Urinary bladder (tissue), 3 donors: ENCODE measurements at regions not wholly inside any gene's neighbourhood (a gene's known extent, or its start where the extent isn't known, plus 50 kb on each side); places are given as distances from the start of the nearest gene placed in this dataset.
"Not testable (repeated sequence)": the region's sequence is repeated elsewhere in the genome, so short reads cannot be mapped to it uniquely, and the experiment has no call there.

Experiments
- DNase-seq: peaks from one replicate; pipeline ENCODE4 v3.0.0-alpha.2; 2015; ENCODE audit errors: extremely low spot score
- H3K27ac ChIP-seq: one replicate; pipeline ENCODE4 v1.5.1; 2013; ENCODE audit warnings: low read depth, mild to moderate bottlenecking, moderate library complexity
- H3K36me3 ChIP-seq: one replicate; pipeline ENCODE4 v1.6.1; 2013; ENCODE audit warnings: mild to moderate bottlenecking, moderate library complexity; ENCODE audit not compliant: insufficient read depth
- H3K4me1 ChIP-seq: one replicate; pipeline ENCODE4 v1.6.1; 2013; ENCODE audit warnings: mild to moderate bottlenecking, moderate library complexity; ENCODE audit not compliant: insufficient read depth
- H3K4me3 ChIP-seq: one replicate; pipeline ENCODE4 v1.5.1; 2013; ENCODE audit warnings: low read depth, low read length
- WGBS: extraction: QIAGEN DNeasy Blood & Tissue Kit; methylation state at CpG from one replicate; pipeline ENCODE4 v1.1.7; 2013; 5-methylcytosine and 5-hydroxymethylcytosine counted together
- donor health status: healthy with polysubstance abuse.
- donor health status: healthy.

GRCh38 chr6:109255946-109256640 lies 126.2 kb downstream of the CD164 start:
- Histone ChIP-seq H3K4me1 (no peaks in the 10 kb centered on the region), H3K27ac (no peak overlapping the region), H3K36me3 (no peaks in the 10 kb centered on the region), H3K4me3 (no peak overlapping the region)
- DNase-seq, result peak; percentile 26
- WGBS, result 53% methylated on average over 4 of the region's 4 CpGs

DNA sequence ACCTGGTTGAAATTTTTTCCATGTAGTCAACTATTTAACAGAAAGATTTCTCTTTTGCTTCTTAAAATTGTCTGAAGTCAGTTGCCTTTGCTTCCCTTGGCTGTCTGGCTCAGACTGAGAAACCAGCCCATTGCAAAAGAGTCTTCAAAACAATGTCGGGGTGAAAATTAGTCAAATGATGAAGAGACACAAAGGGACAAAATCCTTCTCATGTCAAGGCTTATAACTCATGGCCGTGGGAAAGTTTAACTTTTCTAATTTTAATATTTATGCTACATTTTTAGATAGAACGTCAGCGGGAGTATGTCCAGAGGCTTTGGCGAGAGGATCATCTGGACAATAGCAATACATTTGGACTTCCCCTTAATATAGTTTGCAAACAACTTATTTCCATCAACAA lies 127.2 kb downstream of the CD164 start:
- no peak for DNase-seq
- Histone ChIP-seq H3K4me3 (no peak overlapping the region), H3K4me1 (no peaks in the 10 kb centered on the region), H3K27ac (no peak overlapping the region), H3K36me3 (no peaks in the 10 kb centered on the region)
- 76% methylated on average over 5 of the region's 5 CpGs for WGBS

- Histone ChIP-seq H3K4me1 (no peaks in the 10 kb centered on the region), H3K4me3 (no peak overlapping the region), H3K36me3 (no peaks in the 10 kb centered on the region), H3K27ac (no peak overlapping the region)
- DNase-seq, result no peak
Measured at GRCh38 chr6:109253366-109253765, 128.9 kb downstream of the CD164 start.

DNA sequence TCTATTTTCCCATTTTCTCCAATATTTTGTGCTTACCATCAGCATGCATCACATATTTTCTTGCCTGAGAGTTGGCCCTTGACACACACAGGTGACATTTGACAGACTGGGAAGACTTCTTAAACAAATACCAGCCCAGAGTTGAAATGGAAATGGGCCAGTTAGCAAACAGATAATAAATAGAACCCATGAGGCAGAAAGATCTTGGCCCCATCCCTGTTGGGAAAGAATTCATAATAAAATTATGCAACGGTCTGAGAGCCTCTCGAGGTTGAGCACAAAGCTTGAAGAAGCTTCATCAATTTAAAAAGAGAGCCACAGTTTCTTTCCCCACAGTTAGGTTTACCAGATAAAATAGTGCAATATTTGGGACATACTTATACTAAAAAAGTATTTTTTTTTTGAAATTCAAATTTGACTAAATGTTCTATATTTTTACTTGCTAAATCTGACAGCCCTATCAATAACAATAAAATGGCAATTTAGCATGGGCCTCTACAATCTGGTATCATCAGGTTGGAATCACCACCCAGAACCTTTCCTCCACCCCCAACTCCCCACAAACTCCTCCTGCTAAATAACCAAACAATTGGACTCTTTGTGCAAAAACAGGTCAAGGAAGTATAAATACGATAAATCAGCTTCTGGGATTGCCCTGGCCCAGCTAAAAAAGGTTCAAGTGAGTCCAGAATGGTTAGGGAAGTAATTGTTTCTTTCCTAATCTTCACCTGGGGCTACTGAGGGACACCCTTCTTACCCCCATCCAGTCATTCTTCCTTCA lies 129.8 kb downstream of the CD164 start:
- no peaks in the 10 kb centered on the region for H3K36me3 ChIP-seq
- H3K27ac ChIP-seq, result no peak overlapping the region
- no peaks in the 10 kb centered on the region for H3K4me1 ChIP-seq
- 46% methylated on average over 3 of the region's 3 CpGs for WGBS
- DNase-seq, result no peak
- no peak overlapping the region for H3K4me3 ChIP-seq

DNA sequence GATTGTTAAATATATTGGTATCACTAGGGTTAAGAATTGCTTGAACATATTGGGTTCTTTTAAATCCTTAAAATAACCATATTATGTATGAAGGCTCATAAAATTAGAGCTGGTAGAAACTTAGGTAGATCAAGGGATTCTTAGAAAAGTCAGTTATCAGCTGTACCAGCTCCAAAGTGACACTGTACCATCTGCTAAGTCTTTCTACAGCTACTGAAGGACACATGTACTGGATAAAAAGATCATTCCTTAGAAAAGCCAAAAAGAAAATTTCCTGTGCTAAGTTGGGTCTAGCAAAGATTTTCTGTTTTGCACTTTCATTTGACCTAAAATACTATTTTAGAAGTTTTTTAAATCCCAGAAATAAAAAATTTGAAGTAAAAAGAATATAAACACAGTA lies 130.4 kb downstream of the CD164 start:
- Histone ChIP-seq H3K4me1 (no peaks in the 10 kb centered on the region), H3K4me3 (no peak overlapping the region), H3K36me3 (no peaks in the 10 kb centered on the region), H3K27ac (no peak overlapping the region)
- DNase-seq, result no peak

DNA sequence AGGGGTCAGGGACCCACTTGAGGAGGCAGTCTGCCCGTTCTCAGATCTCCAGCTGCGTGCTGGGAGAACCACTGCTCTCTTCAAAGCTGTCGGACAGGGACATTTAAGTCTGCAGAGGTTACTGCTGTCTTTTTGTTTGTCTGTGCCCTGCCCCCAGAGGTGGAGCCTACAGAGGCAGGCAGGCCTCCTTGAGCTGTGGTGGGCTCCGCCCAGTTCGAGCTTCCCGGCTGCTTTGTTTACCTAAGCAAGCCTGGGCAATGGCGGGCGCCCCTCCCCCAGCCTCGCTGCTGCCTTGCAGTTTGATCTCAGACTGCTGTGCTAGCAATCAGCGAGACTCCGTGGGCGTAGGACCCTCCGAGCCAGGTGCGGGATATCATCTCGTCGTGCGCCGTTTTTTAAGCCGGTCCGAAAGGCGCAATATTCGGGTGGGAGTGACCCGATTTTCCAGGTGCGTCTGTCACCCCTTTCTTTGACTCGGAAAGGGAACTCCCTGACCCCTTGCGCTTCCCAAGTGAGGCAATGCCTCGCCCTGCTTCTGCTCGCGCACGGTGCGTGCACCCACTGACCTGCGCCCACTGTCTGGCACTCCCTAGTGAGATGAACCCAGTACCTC lies 131.6 kb downstream of the CD164 start:
- not testable (repeated sequence) for H3K36me3 ChIP-seq, DNase-seq, H3K4me3 ChIP-seq, H3K27ac ChIP-seq, H3K4me1 ChIP-seq
- WGBS, result 86% methylated on average over 22 of the region's 32 CpGs

DNA sequence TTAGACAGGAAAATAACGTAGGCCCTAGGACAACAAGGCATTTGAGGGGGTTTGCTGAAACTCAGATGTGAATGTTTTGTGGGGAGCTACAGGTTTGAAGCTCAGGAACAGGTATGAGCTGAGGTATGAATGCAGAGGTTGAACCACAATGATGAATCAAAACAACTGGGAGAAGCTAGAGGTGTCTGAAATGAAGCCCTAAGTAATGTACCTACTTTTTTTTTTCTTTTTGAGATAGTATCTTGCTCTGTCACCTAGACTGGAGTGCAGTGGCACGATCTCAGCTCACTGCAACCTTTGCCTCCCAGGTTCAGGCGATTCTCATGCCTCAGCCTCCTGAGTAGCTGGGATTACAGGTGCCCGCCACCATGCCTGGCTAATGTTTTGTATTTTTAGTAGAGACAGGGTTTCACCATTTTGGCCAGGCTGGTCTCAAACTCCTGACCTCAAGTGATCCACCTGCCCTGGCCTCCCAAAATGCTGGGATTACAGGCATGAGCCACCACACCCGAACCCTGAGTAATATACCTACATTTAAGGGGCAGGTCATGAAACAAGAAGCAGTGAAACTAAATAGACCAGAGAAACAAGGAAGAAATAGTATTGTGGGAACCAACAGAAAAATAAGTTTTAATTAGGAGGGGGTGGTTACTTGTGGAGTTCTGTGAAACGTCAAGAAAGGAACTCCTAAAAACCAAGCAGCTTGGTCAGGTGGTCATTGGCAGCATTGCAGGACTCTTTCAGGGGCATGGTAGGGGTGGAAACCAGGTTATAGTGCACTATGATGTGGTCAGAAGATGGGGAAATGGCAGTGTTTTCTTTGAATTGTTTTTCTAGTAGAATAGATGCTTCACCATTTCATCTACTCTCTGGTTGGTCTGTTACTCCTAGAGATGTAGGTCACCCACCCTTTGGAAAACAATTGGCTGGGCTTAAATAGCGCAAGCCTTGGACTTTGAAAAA lies 138.1 kb downstream of the CD164 start:
- Histone ChIP-seq H3K36me3 (no peaks in the 10 kb centered on the region), H3K27ac (no peak overlapping the region), H3K4me1 (no peaks in the 10 kb centered on the region), H3K4me3 (no peak overlapping the region)
- DNase-seq, result no peak
- 74% methylated on average over 7 of the region's 7 CpGs for WGBS

DNA sequence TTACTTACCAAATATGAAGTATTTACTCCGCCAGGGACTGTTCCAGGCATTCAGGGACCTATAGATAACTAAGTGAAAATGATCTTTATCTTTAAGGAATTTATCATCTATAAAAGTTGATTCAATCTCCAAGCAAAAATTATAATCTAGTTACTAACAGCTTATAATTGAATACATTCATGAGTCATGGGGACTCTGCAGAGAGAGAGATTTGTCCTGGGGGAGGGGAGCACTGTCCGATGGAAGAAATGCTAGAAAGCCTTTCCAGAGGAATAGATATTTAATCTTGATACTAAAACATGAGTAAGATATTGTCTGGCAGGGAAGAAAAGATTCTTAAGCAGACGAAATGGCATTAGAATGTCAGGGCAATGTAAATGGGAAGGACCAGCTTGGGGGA lies 139.3 kb downstream of the CD164 start:
- Histone ChIP-seq H3K4me1 (peaks cover 2% of the 10 kb centered on the region), H3K4me3 (no peak overlapping the region), H3K27ac (no peak overlapping the region), H3K36me3 (no peaks in the 10 kb centered on the region)
- no peak for DNase-seq
- 62% methylated on average over 3 of the region's 3 CpGs for whole genome bisulfite sequencing

DNA sequence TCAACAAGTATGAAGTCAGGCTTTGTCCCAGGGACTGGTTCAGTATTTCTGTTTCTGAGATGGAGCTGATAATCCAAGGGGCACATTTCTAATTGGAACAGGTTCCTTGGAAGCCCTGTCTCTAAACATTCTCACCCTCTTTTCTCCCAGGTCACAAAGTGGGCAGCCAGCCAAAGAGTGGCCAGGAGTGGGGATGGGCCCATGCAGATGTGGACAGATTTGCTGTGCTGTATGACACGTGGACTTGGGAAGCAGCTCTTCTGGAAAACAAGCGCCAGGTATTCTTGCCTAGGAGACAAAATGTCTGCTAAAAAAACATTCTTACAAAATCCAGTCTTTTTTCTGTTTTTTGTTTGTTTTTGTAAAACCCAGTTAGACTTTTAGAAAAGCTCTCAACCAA lies 140.2 kb downstream of the CD164 start:
- 85% methylated on average over 2 of the region's 2 CpGs for WGBS
- Histone ChIP-seq H3K4me1 (peaks cover 2% of the 10 kb centered on the region), H3K4me3 (no peak overlapping the region), H3K36me3 (no peaks in the 10 kb centered on the region), H3K27ac (no peak overlapping the region)
- DNase-seq, result no peak

DNA sequence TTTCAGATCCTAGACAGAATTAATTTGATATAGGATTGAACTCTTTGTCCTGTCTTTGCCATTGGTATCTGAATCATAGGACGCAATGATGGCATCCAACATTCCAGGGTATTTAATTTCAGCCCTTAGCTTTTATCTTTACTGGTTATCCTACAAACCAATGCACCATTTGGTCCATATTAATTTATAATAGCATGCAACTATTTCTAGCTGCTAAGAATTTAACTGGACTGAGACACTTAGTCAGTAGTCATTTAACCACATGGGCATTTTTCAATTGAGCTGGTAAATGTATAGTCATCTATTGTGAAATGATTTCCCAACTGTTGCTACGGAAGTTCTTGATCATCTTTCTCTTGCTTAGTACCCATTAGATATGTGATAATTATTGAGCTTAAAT lies 141.1 kb downstream of the CD164 start:
- Histone ChIP-seq H3K4me1 (peaks cover 2% of the 10 kb centered on the region), H3K27ac (no peak overlapping the region), H3K36me3 (no peaks in the 10 kb centered on the region), H3K4me3 (no peak overlapping the region)
- no peak for DNase-seq
- 95% methylated on average over 2 of the region's 2 CpGs for WGBS

DNA sequence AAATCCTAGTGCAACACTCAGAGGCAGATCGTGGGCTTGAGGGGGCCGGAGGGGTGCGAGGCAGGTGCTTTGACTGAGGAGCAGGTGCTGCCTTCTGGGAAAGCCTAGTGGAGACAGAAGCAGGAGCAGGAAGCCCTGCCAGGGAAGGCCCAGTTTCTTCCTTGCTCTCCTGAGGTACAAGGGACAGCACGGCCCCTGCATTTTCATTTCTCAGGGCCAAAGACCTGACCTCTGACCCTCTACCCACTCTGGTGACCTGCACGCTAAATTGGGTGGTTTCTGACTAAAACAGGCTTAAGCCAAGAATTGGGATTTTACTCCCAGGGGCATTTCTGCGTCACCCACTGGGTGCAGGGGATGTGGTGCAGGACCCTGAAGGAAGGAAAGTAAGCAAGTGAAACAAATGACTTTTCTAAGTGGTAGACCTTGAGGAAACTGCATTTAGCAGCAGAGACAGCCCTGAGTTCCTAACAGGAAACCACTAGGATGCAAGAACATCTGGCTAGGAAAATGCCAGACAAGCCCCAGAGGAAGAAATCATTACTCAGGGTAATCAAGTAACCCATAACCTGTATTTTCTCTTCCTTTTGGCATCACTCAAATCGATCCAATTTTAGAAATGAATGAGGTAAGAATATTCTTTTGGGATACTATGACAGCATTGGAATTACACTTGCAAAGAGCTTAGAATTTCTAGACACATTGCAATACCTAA lies 141.7 kb downstream of the CD164 start:
- whole genome bisulfite sequencing, result 77% methylated on average over 7 of the region's 7 CpGs
- Histone ChIP-seq H3K27ac (no peak overlapping the region), H3K4me1 (peaks cover 2% of the 10 kb centered on the region), H3K4me3 (no peak overlapping the region), H3K36me3 (no peaks in the 10 kb centered on the region)
- DNase-seq, result no peak

- DNase-seq, result no peak
- Histone ChIP-seq H3K27ac (peak overlapping the region; percentile 60), H3K4me3 (no peak overlapping the region), H3K36me3 (no peaks in the 10 kb centered on the region), H3K4me1 (peaks cover 2% of the 10 kb centered on the region)
- WGBS, result 59% methylated on average over 9 of the region's 9 CpGs
Measured at GRCh38 chr6:109239651-109240321, 142.5 kb downstream of the CD164 start.
